Left ventricle myocardium inferior (tissue), 1 donor: ENCODE measurements at regions not wholly inside any gene's neighbourhood (a gene's known extent, or its start where the extent isn't known, plus 50 kb on each side); places are given as distances from the start of the nearest gene placed in this dataset.

Source experiments
- DNase-seq: peaks from one replicate; pipeline ENCODE4 v3.0.0-alpha.2; 2020
- H3K27ac ChIP-seq: fragments of 200-600 bp; replicated peaks from 2 replicates; pipeline ENCODE4 v1.8.0; 2021
- H3K27me3 ChIP-seq: fragments of 200-600 bp; 2 replicates; pipeline ENCODE4 v1.8.0; 2021; ENCODE audit warnings: low read depth
- H3K36me3 ChIP-seq: fragments of 200-600 bp; 2 replicates; pipeline ENCODE4 v1.8.0; 2021
- H3K4me1 ChIP-seq: fragments of 200-600 bp; 2 replicates; pipeline ENCODE4 v1.8.0; 2021
- H3K4me3 ChIP-seq: fragments of 200-600 bp; 2 replicates; pipeline ENCODE4 v1.8.0; 2021; ENCODE audit warnings: mild to moderate bottlenecking, moderate library complexity
- H3K9me3 ChIP-seq: fragments of 200-600 bp; replicated peaks from 2 replicates; pipeline ENCODE4 v1.8.0; 2021
- intact Hi-C: fragments of 100-400 bp; cut with micrococcal nuclease; formaldehyde crosslinking; loops from one replicate; pipeline ENCODE4 v1.11.0; 2022
- TF ChIP-seq, protein P1 (sequence below): fragments of 200-600 bp; IDR thresholded peaks from 2 replicates; pipeline ENCODE4 v1.8.0; 2021; ENCODE audit warnings: antibody characterized with exemption, mild to moderate bottlenecking, borderline replicate concordance
- donor health status: DM: no; HTN: yes; CAD: no; lungs with severe emphysema.

DNA sequence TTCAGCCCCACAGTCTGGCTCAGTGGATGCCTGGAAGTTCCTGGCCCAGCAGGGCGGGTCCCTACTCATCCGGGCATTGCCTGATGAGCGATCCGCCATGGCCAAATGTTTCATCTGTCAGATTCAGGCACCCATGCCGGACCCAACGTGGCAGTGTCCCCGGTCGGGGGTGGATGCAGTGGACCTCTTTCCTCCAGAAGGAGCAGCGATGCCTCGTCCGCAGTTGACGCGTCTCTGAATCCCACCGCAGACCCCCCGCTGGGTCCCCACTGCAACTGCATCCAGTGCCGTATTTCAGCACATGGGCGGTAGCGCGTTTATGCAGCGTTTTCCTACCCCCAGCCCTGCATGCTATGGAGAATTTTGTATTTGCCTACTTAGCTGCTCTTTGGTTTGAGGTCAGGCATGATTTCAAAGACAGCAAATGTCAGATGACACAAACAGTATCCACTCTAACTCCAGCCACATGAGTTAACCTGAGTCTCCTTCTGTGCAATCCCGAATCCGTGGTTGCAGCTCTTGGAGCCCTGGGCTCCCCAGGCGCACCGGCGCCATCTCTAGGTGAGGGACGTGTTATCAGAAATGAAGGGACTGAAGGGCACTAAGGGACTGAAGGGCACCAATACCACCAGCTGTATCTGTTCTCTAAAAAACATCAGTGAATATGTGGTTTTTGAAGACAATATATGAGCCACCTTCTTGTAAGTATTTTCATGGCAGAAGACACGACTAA, 72.6 kb upstream of the THBS2 start:
- DNase-seq: no peak
- peaks cover 15% of the 10 kb centered on the region for H3K9me3 ChIP-seq
- no peak overlapping the region for H3K27ac ChIP-seq
- H3K4me1 ChIP-seq: no peaks in the 10 kb centered on the region
- H3K36me3 ChIP-seq: no peaks in the 10 kb centered on the region
- H3K27me3 ChIP-seq: peaks cover 5% of the 10 kb centered on the region
- no peak overlapping the region for H3K4me3 ChIP-seq
- TF ChIP-seq, protein P1, sequence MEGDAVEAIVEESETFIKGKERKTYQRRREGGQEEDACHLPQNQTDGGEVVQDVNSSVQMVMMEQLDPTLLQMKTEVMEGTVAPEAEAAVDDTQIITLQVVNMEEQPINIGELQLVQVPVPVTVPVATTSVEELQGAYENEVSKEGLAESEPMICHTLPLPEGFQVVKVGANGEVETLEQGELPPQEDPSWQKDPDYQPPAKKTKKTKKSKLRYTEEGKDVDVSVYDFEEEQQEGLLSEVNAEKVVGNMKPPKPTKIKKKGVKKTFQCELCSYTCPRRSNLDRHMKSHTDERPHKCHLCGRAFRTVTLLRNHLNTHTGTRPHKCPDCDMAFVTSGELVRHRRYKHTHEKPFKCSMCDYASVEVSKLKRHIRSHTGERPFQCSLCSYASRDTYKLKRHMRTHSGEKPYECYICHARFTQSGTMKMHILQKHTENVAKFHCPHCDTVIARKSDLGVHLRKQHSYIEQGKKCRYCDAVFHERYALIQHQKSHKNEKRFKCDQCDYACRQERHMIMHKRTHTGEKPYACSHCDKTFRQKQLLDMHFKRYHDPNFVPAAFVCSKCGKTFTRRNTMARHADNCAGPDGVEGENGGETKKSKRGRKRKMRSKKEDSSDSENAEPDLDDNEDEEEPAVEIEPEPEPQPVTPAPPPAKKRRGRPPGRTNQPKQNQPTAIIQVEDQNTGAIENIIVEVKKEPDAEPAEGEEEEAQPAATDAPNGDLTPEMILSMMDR: peak; percentile 17
- intact Hi-C loops: no loop called here

DNA sequence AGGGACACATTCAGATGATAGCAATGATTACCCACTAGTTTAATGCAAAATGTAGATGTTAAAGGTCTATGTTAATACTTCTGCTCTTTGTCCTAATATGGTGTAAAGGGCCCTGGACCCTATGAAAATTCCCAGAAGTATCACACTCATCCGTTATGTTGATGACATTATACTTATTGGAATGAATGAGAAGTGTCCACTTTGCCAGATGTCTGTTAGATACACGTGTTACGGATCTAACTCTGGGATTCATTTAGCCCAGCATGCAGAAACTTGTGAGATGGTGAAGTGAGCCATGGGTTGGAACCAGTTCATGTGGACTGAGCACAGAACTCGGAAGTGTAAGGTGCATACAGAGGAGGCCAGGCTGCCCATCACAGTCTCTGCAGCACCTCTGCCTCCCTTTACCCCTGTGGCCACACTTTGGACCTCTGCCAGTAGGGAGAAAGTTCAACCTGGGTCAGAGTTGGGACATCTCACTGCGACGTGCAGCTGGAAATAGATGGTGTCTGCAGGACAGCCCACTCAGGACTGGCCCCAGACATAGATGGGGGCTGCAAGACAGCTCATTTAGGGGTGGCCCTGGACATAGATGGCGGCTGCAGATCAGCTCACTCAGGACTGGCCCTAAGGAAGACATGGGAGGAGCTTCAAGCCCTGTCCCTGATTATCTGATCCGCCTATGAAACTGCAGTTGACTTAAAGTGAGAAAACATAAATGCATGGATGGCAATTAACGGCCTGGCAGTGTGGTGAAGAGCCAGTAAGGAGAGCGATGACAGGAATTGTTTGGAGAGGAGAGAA, 71.2 kb upstream of the THBS2 start:
- DNase-seq: no peak
- intact Hi-C loops: no loop called here
- TF ChIP-seq, protein P1: no peak

DNA sequence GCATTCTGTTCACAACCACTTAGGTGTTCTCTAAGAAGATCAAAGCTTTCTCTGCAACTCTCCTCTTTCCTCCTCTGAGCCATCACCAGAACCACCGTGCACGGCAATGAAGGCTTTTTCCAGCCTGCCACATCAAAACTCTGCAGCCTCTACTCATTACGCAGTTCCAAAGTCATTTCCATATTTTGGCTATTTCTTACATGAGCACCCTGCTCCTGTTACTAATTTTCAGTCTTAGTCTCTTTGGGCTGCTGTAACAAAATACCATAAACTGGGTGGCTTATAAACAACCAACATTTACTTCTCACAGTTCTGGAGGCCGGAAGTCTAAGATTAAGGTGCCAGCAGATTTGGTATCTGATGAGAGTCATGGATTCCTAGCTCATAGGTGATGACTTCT, 70.4 kb upstream of the THBS2 start:
- no peaks in the 10 kb centered on the region for H3K4me1 ChIP-seq
- intact Hi-C loops: no loop called here
- no peak overlapping the region for H3K4me3 ChIP-seq
- DNase-seq: no peak
- peaks cover 8% of the 10 kb centered on the region for H3K27me3 ChIP-seq
- no peak overlapping the region for H3K27ac ChIP-seq
- H3K9me3 ChIP-seq: peaks cover 3% of the 10 kb centered on the region
- TF ChIP-seq, protein P1: no peak
- no peaks in the 10 kb centered on the region for H3K36me3 ChIP-seq

More for the DNA sequence above, 71.2 kb upstream of the THBS2 start:
- peaks cover 10% of the 10 kb centered on the region for H3K9me3 ChIP-seq
- H3K27ac ChIP-seq: no peak overlapping the region
- no peaks in the 10 kb centered on the region for H3K27me3 ChIP-seq
- H3K4me3 ChIP-seq: no peak overlapping the region
- no peaks in the 10 kb centered on the region for H3K36me3 ChIP-seq
- H3K4me1 ChIP-seq: no peaks in the 10 kb centered on the region

DNA sequence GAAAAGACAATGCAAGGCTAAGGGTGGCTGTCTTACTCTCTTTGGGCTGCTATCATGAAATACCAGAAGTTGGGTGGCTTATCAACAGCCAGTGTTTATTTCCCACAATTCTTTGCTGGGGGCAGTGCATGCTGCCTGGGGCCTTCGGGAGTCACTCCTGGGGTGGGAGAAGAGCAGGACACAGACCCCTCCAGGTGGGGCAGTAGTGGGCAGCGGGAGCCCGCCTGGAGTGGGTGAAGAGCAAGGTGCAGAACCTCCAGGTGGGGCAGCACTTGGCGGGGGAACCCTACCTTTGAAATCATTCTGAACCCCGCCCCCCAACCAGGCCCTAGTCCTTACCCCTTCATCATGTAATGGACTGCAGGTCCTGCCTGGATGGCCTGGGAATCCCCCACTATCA, 69.6 kb upstream of the THBS2 start:
- Histone ChIP-seq H3K27me3 (peaks cover 12% of the 10 kb centered on the region), H3K4me1 (no peaks in the 10 kb centered on the region), H3K36me3 (no peaks in the 10 kb centered on the region), H3K27ac (no peak overlapping the region), H3K9me3 (no peaks in the 10 kb centered on the region), H3K4me3 (no peak overlapping the region)
- intact Hi-C loops: no loop called here
- TF ChIP-seq, protein P1: no peak
- DNase-seq: no peak

DNA sequence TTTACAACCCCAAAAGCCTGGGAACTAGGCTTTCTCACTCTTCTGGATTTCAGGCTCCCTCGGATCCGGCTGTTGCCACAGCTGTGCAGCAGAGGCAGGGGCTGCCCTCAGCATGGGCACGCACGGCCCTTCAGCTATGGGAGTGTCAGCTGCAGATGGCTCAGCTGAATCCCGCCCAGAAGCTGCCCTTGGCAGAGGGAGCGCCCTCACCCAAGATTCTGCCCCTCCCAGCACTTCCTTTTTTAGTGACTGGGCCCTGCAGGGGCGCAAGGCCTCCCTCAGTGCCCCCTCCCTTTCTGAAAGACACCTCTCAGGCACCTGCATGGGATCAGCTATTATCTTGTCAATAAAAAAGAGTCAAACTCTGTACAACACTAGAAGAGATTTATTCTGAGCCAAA, 67.9 kb upstream of the THBS2 start:
- Histone ChIP-seq H3K9me3 (no peaks in the 10 kb centered on the region), H3K27ac (no peak overlapping the region), H3K4me1 (no peaks in the 10 kb centered on the region), H3K36me3 (no peaks in the 10 kb centered on the region), H3K27me3 (peaks cover 23% of the 10 kb centered on the region), H3K4me3 (no peak overlapping the region)
- intact Hi-C loops: no loop called here
- TF ChIP-seq, protein P1: no peak
- DNase-seq: no peak
